Skin of body (tissue), 1 donor: ENCODE measurements at regions not wholly inside any gene's neighbourhood (a gene's known extent, or its start where the extent isn't known, plus 50 kb on each side); places are given as distances from the start of the nearest gene placed in this dataset.
"Not testable (repeated sequence)": the region's sequence is repeated elsewhere in the genome, so short reads cannot be mapped to it uniquely, and the experiment has no call there.

Source experiments
- DNase-seq: peaks from one replicate; lab custom pipeline; 2025; lab: John Stamatoyannopoulos, UW

- no peak for DNase-seq
Observed at GRCh38 chr6:91961671-91962070, 1374.8 kb upstream of the MAP3K7 start.

- DNase-seq, result no peak
Observed at GRCh38 chr6:91961236-91961635, 1374.4 kb upstream of the MAP3K7 start.

- no peak for DNase-seq
Observed at GRCh38 chr6:91941838-91942237, 1355.0 kb upstream of the MAP3K7 start.

GRCh38 chr6:91940801-91941200, 1353.9 kb upstream of the MAP3K7 start:
- DNase-seq, result no peak

- no peak for DNase-seq
Observed at GRCh38 chr6:91926827-91927226, 1340.0 kb upstream of the MAP3K7 start.

- no peak for DNase-seq
Observed at GRCh38 chr6:91926361-91926760, 1339.5 kb upstream of the MAP3K7 start.

GRCh38 chr6:91911945-91912344, 1325.1 kb upstream of the MAP3K7 start:
- no peak for DNase-seq

GRCh38 chr6:91904586-91905164, 1317.8 kb upstream of the MAP3K7 start:
- no peak for DNase-seq

- DNase-seq, result no peak
Observed at GRCh38 chr6:91895599-91896285, 1308.9 kb upstream of the MAP3K7 start.

- DNase-seq, result no peak
Observed at GRCh38 chr6:91886183-91886795, 1299.4 kb upstream of the MAP3K7 start.

- DNase-seq, result not testable (repeated sequence)
Observed at GRCh38 chr6:91881791-91882190, 1294.9 kb upstream of the MAP3K7 start.

GRCh38 chr6:91879386-91879995, 1292.6 kb upstream of the MAP3K7 start:
- no peak for DNase-seq

GRCh38 chr6:91877994-91878393, 1291.1 kb upstream of the MAP3K7 start:
- DNase-seq, result no peak

- DNase-seq, result no peak
Observed at GRCh38 chr6:91874971-91875370, 1288.1 kb upstream of the MAP3K7 start.

- no peak for DNase-seq
Observed at GRCh38 chr6:91868539-91869202, 1281.8 kb upstream of the MAP3K7 start.

- no peak for DNase-seq
Observed at GRCh38 chr6:91865889-91866288, 1279.0 kb upstream of the MAP3K7 start.

- no peak for DNase-seq
Observed at GRCh38 chr6:91864911-91865310, 1278.0 kb upstream of the MAP3K7 start.

- peak; percentile 68 for DNase-seq
Observed at GRCh38 chr6:91860541-91861335, 1273.9 kb upstream of the MAP3K7 start.

GRCh38 chr6:91852252-91852651, 1265.4 kb upstream of the MAP3K7 start:
- no peak for DNase-seq

GRCh38 chr6:91834813-91835212, 1247.9 kb upstream of the MAP3K7 start:
- DNase-seq, result no peak

GRCh38 chr6:91827151-91827550, 1240.3 kb upstream of the MAP3K7 start:
- DNase-seq, result no peak
